ENCODE measurements at regions not wholly inside any gene's neighbourhood (a gene's known extent, or its start where the extent isn't known, plus 50 kb on each side); places are given as distances from the start of the nearest gene placed in this dataset.

DNA sequence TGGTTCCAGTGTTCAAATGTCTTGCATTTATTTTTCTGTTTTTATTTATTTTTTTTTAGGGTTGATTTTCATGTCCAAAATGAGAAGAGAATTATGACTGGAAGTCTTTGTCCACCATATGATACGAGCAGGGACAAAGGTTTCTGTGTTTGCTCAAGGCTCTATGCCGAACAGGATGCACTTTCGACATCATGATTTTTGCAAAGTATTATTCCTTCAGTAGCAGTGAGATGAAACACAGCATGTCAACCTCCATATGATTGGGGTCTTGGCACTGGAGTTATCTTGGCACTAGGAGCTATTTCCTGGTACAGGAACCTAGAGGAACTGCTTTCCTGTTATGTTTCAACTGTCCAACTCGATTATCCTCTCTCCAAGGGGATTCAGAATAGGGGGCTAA, 72.6 kb downstream of the UCHL1 start:
- DNase-seq (peak in 2 of 3 donors; percentile 35 to 43), ATAC-seq (ENCODE audit: insufficient read depth, low FRiP score) (no peak)
- Histone ChIP-seq H3K9me3 (ENCODE audit: control insufficient read depth in 4 of 4, insufficient read depth in 3 of 4, low read length in 3 of 4) (no peaks in the 10 kb centered on the region), H3K36me3 (ENCODE audit: control insufficient read depth in 4 of 4, insufficient read depth in 4 of 4, low read length in 4 of 4) (no peaks in the 10 kb centered on the region), H3K4me3 (no peak overlapping the region), H3K9ac (ENCODE audit: insufficient read depth in 1 of 2, low read length in 2 of 2) (no peak overlapping the region), H3K27me3 (ENCODE audit: control insufficient read depth in 3 of 3, insufficient read depth in 3 of 3, low read length in 2 of 3) (no peaks in the 10 kb centered on the region), H3K27ac (ENCODE audit: low read depth in 1 of 2, low read length in 1 of 2) (no peak overlapping the region), H3K4me1 (ENCODE audit: control insufficient read depth in 5 of 5, insufficient read depth in 5 of 5, low read length in 5 of 5) (peaks cover 0 to 17% (median 9%) of the 10 kb centered on the region in 5 donors)
- 68 to 75% methylated on average over 4 of the region's 4 CpGs for WGBS, 2 donors
- TF ChIP-seq, protein P1, sequence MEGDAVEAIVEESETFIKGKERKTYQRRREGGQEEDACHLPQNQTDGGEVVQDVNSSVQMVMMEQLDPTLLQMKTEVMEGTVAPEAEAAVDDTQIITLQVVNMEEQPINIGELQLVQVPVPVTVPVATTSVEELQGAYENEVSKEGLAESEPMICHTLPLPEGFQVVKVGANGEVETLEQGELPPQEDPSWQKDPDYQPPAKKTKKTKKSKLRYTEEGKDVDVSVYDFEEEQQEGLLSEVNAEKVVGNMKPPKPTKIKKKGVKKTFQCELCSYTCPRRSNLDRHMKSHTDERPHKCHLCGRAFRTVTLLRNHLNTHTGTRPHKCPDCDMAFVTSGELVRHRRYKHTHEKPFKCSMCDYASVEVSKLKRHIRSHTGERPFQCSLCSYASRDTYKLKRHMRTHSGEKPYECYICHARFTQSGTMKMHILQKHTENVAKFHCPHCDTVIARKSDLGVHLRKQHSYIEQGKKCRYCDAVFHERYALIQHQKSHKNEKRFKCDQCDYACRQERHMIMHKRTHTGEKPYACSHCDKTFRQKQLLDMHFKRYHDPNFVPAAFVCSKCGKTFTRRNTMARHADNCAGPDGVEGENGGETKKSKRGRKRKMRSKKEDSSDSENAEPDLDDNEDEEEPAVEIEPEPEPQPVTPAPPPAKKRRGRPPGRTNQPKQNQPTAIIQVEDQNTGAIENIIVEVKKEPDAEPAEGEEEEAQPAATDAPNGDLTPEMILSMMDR (IDR thresholded peaks at IDR 0.05; ENCODE audit: control extremely low read depth, extremely low read depth): no peak

DNA sequence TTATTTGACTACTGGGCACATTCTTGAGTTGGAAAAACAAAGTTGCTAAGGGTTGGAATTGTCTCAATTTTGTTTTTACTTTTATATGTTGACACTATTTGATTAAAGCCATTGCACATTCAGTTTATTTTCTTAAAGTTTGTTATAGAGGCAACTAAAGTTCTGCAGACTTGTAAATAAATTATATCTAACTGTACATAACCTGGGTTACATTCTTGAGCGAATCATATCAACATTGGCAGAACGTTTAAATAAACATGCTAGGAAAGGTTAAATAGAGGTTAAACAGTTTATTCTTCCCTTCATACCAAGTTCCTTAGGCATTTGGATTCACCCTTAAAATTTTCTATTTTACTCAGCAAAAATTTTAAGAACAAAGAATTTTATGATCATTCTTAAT, 74.5 kb downstream of the UCHL1 start:
- WGBS, 2 donors: 13 to 22% methylated on average over 2 of the region's 2 CpGs
- H3K27me3 ChIP-seq (ENCODE audit: control insufficient read depth in 3 of 3, insufficient read depth in 3 of 3, low read length in 2 of 3): no peaks in the 10 kb centered on the region
- H3K9ac ChIP-seq (ENCODE audit: insufficient read depth in 1 of 2, low read length in 2 of 2): no peak overlapping the region
- no peaks in the 10 kb centered on the region for H3K9me3 ChIP-seq (ENCODE audit: control insufficient read depth in 4 of 4, insufficient read depth in 3 of 4, low read length in 3 of 4)
- peak in 1 of 3 donors; percentile 36 for DNase-seq
- no peaks in the 10 kb centered on the region for H3K36me3 ChIP-seq (ENCODE audit: control insufficient read depth in 4 of 4, insufficient read depth in 4 of 4, low read length in 4 of 4)
- peaks cover 0 to 17% (median 5%) of the 10 kb centered on the region in 5 donors for H3K4me1 ChIP-seq (ENCODE audit: control insufficient read depth in 5 of 5, insufficient read depth in 5 of 5, low read length in 5 of 5)
- no peak overlapping the region for H3K4me3 ChIP-seq
- H3K27ac ChIP-seq (ENCODE audit: low read depth in 1 of 2, low read length in 1 of 2): no peak overlapping the region
- ATAC-seq (ENCODE audit: insufficient read depth, low FRiP score): no peak
- TF ChIP-seq, protein P1 (IDR thresholded peaks at IDR 0.05; ENCODE audit: control extremely low read depth, extremely low read depth): no peak

DNA sequence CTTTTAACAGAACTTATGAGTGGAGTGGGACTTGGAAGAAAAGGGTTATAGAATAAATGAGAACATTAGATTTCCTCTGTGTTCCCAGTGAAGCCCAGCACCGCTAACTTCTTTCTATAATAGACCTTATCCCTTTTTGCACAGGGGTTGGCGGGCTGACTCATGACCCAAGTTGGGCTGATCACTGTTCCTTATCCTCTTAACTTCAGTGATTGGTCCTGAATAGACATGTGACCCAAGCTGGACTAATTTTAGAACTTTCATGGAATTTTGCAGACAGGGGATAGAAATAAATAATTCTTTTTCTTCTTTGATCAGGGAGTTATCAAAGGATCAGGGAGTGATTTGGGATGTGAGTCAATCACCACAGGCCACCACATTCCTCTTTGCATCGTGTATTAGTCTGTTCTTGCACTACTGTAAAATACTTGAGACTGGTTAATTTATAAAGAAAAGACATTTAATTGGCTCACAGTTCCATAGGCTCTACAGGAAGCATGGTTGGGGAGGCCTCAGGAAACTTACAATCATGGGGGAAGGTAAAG, 75.9 kb downstream of the UCHL1 start:
- H3K27me3 ChIP-seq (ENCODE audit: control insufficient read depth in 3 of 3, insufficient read depth in 3 of 3, low read length in 2 of 3): no peaks in the 10 kb centered on the region
- DNase-seq: no peak
- no peak overlapping the region for H3K4me3 ChIP-seq
- no peaks in the 10 kb centered on the region for H3K36me3 ChIP-seq (ENCODE audit: control insufficient read depth in 4 of 4, insufficient read depth in 4 of 4, low read length in 4 of 4)
- WGBS, 2 donors: 61 to 62% methylated on average over 3 of the region's 3 CpGs
- no peak for ATAC-seq (ENCODE audit: insufficient read depth, low FRiP score)
- H3K9me3 ChIP-seq (ENCODE audit: control insufficient read depth in 4 of 4, insufficient read depth in 3 of 4, low read length in 3 of 4): no peaks in the 10 kb centered on the region
- H3K4me1 ChIP-seq (ENCODE audit: control insufficient read depth in 5 of 5, insufficient read depth in 5 of 5, low read length in 5 of 5): peaks cover 0 to 17% (median 5%) of the 10 kb centered on the region in 5 donors
- TF ChIP-seq, protein P1 (IDR thresholded peaks at IDR 0.05; ENCODE audit: control extremely low read depth, extremely low read depth): no peak
- H3K9ac ChIP-seq (ENCODE audit: insufficient read depth in 1 of 2, low read length in 2 of 2): no peak overlapping the region
- no peak overlapping the region for H3K27ac ChIP-seq (ENCODE audit: low read depth in 1 of 2, low read length in 1 of 2)

DNA sequence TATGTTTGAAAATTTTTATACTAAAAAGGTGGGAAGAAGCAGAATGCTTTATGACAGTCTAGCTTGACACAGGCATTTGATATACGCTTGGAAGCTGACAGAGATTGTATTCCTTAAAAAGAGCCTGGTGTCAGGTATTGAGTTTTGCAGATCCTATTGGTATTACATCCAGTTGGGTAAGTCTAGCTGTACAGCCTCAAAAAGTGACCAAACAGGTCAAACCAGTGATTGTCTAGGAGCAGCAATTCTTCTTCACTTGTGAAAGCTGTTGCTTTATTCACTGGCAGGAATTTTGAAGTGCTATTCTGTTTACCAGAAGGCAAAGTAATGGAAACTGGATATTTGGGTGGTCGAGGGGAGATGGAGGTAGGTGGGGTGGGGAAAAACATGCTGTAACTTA, 77.5 kb downstream of the UCHL1 start:
- no peak overlapping the region for H3K27ac ChIP-seq (ENCODE audit: low read depth in 1 of 2, low read length in 1 of 2)
- peak; percentile 23 to 76 (median 54) for DNase-seq
- no peaks in the 10 kb centered on the region for H3K27me3 ChIP-seq (ENCODE audit: control insufficient read depth in 3 of 3, insufficient read depth in 3 of 3, low read length in 2 of 3)
- H3K4me1 ChIP-seq (ENCODE audit: control insufficient read depth in 5 of 5, insufficient read depth in 5 of 5, low read length in 5 of 5): peaks cover 0 to 17% (median 5%) of the 10 kb centered on the region in 5 donors
- H3K36me3 ChIP-seq (ENCODE audit: control insufficient read depth in 4 of 4, insufficient read depth in 4 of 4, low read length in 4 of 4): no peaks in the 10 kb centered on the region
- no peak overlapping the region for H3K4me3 ChIP-seq
- no peak overlapping the region for H3K9ac ChIP-seq (ENCODE audit: insufficient read depth in 1 of 2, low read length in 2 of 2)
- ATAC-seq (ENCODE audit: insufficient read depth, low FRiP score): no peak
- 72% methylated on average over 2 of the region's 2 CpGs for WGBS, 2 donors
- no peaks in the 10 kb centered on the region for H3K9me3 ChIP-seq (ENCODE audit: control insufficient read depth in 4 of 4, insufficient read depth in 3 of 4, low read length in 3 of 4)
- TF ChIP-seq, protein P1 (IDR thresholded peaks at IDR 0.05; ENCODE audit: control extremely low read depth, extremely low read depth): no peak
